NCI-H1105 treated with DMSO at 0.1 percent for 48 hours (cell line): ENCODE measurements at regions not wholly inside any gene's neighbourhood (a gene's known extent, or its start where the extent isn't known, plus 50 kb on each side); places are given as distances from the start of the nearest gene placed in this dataset.

ENCODE experiments used
- DNase-seq: peaks from one replicate; lab custom pipeline; 2025; lab: John Stamatoyannopoulos, UW

GRCh38 chr6:14321992-14322772, 204.6 kb downstream of the CD83 start:
- no peak for DNase-seq

GRCh38 chr6:14322841-14323240, 205.3 kb downstream of the CD83 start:
- DNase-seq, result no peak

- no peak for DNase-seq
Observed at GRCh38 chr6:14326774-14327173, 209.2 kb downstream of the CD83 start.

- no peak for DNase-seq
Observed at GRCh38 chr6:14328163-14328562, 210.6 kb downstream of the CD83 start.

- DNase-seq, result no peak
Observed at GRCh38 chr6:14333556-14334305, 216.2 kb downstream of the CD83 start.

GRCh38 chr6:14335071-14335470, 217.5 kb downstream of the CD83 start:
- DNase-seq, result no peak

GRCh38 chr6:14337152-14337551, 219.6 kb downstream of the CD83 start:
- DNase-seq, result no peak

GRCh38 chr6:14339172-14339571, 221.6 kb downstream of the CD83 start:
- DNase-seq, result no peak

GRCh38 chr6:14339711-14340584, 222.4 kb downstream of the CD83 start:
- no peak for DNase-seq

- DNase-seq, result no peak
Observed at GRCh38 chr6:14344486-14344885, 226.9 kb downstream of the CD83 start.

- no peak for DNase-seq
Observed at GRCh38 chr6:14348389-14348788, 230.8 kb downstream of the CD83 start.

- no peak for DNase-seq
Observed at GRCh38 chr6:14349507-14349906, 231.9 kb downstream of the CD83 start.

- no peak for DNase-seq
Observed at GRCh38 chr6:14350210-14350609, 232.6 kb downstream of the CD83 start.

GRCh38 chr6:14353281-14353680, 235.7 kb downstream of the CD83 start:
- DNase-seq, result no peak

GRCh38 chr6:14353798-14354197, 236.2 kb downstream of the CD83 start:
- DNase-seq, result no peak

- DNase-seq, result no peak
Observed at GRCh38 chr6:14354919-14355572, 237.5 kb downstream of the CD83 start.

GRCh38 chr6:14359438-14359837, 241.9 kb downstream of the CD83 start:
- no peak for DNase-seq

- no peak for DNase-seq
Observed at GRCh38 chr6:14360565-14360964, 243.0 kb downstream of the CD83 start.

GRCh38 chr6:14361297-14361696, 243.7 kb downstream of the CD83 start:
- DNase-seq, result no peak

- no peak for DNase-seq
Observed at GRCh38 chr6:14361956-14362587, 244.5 kb downstream of the CD83 start.

- no peak for DNase-seq
Observed at GRCh38 chr6:14364370-14364769, 246.8 kb downstream of the CD83 start.
